AG04450 (cell line): ENCODE measurements at regions not wholly inside any gene's neighbourhood (a gene's known extent, or its start where the extent isn't known, plus 50 kb on each side); places are given as distances from the start of the nearest gene placed in this dataset.

Experiments used
- CTCF ChIA-PET: fragments of 300-600, 350-600 bp; formaldehyde crosslinking; extraction: SDS; loops from one replicate; lab custom pipeline; 2022; ENCODE audit warnings: antibody characterized with exemption, inconsistent platforms; lab: Charles Lee
- POLR2A ChIA-PET: fragments of 350-600 bp; formaldehyde crosslinking; extraction: SDS; loops from one replicate; lab custom pipeline; 2021; ENCODE audit warnings: antibody characterized with exemption, inconsistent platforms; lab: Yijun Ruan, JAX
- DNase-seq: peaks from one replicate; pipeline ENCODE4 v3.0.0-alpha.2; 2011; ENCODE audit warnings: low read depth, low spot score
- H3K27ac ChIP-seq: one replicate; pipeline ENCODE4 v1.5.1; 2012; ENCODE audit warnings: low read depth, low read length, control low read depth
- H3K27me3 ChIP-seq: one replicate; pipeline ENCODE4 v1.6.0; 2012; ENCODE audit warnings: low read length; ENCODE audit not compliant: control insufficient read depth, insufficient read depth
- H3K4me3 ChIP-seq: 2 replicates; pipeline ENCODE4 v1.5.1; 2011; ENCODE audit warnings: mild to moderate bottlenecking, low read depth, low read length, control low read depth
- H3K9me3 ChIP-seq: 2 replicates; pipeline ENCODE4 v1.5.1; 2012; ENCODE audit warnings: low read length; ENCODE audit not compliant: control insufficient read depth, insufficient read depth
- CTCF ChIP-seq: IDR thresholded peaks from 2 replicates; pipeline ENCODE4 v1.5.1; 2011; ENCODE audit warnings: low read depth, low read length, control low read depth, inconsistent platforms

DNA sequence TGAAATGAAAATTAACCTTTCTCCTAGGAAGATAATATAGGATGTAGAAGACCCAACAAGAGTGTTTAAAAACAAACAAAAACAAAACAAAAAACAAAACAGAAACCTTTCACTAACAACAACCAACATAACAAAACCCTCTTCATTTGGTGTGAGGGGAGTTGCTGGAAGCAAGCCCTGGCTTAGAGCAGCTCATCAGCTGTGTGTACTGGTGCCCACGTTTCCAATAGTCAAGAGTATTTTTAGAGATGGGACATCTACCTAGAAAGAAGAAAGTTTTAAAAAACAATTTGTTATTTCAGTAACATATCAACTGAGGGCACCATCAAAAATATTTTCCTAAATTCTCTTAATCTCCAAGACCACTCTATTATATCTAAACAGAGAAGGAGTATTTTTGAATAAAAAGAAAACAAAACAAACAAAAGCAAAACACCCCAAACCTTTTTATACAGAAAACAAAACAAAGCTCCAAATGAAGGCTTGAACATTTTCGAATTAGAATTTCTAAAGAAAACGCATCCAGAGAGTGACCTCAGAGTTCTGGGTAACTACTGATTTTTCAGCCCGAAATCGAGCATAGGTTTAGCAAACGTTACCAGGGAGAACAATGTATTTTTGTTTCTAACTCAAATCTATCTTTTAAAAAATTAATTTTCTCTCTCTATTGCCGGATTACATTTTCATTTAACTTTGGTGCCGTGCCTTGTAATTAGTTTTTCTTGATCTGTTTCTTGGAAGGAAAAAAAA is 134.6 kb downstream of the INSIG2 start:
- TF ChIP-seq CTCF: no peak
- no peak overlapping the region for H3K4me3 ChIP-seq
- POLR2A ChIA-PET: no interaction called here
- H3K27me3 ChIP-seq: peaks cover 50% of the 10 kb centered on the region
- no peak for DNase-seq
- peaks cover 5% of the 10 kb centered on the region; the same call in 1 of the 2 replicates for H3K9me3 ChIP-seq
- CTCF ChIA-PET: interaction anchor here (0.5 to 4.3 kb wide), 16 partner anchors 11 to 650 kb away, joined by 3 to 61 read pairs (median 4); no protein-coding TSS in a partner anchor
- no peak overlapping the region for H3K27ac ChIP-seq

DNA sequence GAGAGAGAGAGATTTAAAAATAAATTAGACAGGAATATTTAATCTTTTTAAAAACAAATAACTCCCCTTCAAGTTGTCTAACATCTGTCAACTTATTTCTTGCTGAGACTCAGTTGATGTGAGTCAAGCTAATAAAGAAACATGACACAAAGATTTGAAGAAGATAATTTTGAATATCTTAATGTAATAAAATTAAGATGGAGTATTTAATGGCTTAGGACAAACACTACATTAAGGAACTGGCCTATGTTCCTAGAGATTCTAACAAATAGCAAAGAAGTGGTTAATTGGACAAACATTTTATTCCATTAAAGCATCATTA is 134.0 kb downstream of the INSIG2 start:
- no peak overlapping the region for H3K27ac ChIP-seq
- CTCF ChIA-PET: interaction anchor here (0.5 to 4.3 kb wide), 14 partner anchors 11 to 660 kb away, joined by 3 to 61 read pairs (median 4); no protein-coding TSS in a partner anchor
- POLR2A ChIA-PET: no interaction called here
- TF ChIP-seq CTCF: no peak
- H3K9me3 ChIP-seq: peaks cover 5% of the 10 kb centered on the region; the same call in 1 of the 2 replicates
- H3K27me3 ChIP-seq: peaks cover 45% of the 10 kb centered on the region
- H3K4me3 ChIP-seq: no peak overlapping the region
- no peak for DNase-seq

DNA sequence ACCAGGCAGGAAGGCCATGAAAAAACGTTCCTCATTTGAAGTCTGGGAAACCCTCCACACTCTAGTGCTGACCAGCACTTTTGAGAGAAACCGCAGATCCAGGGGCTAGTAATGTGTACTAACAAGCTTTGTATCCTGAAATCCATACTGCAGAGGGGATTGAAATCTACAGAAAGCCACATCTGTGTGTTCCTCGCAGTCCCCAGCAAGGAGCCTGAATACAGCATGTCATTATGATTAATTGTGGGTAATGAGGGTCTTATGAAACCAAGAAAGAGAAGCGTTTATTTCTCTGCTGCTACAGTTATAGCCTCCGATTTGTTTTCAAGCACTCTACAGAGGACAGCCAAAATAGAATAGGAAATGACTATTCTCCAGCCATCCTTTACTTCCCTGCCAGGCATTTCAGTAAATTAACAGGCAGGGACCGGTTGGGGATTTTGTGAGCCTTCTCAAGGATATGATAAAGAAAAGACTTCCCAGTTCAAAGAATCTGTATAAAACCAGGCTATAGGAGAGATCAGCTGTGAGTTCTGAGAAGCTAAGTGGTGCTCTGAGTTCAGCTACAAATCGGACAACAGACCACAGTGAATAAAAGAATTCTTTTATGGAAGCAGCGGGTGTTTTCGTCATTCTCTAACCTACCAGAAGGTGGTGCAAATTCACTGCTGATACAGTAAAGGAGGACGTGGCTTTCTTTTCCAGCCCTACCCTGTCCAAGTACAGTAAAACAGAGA is 133.4 kb downstream of the INSIG2 start:
- ChIA-PET POLR2A (no interaction called here), CTCF (interaction anchor here (0.7 to 4.3 kb wide), 19 partner anchors 9 to 660 kb away, joined by 3 to 61 read pairs (median 3); no protein-coding TSS in a partner anchor)
- Histone ChIP-seq H3K4me3 (no peak overlapping the region), H3K27me3 (peaks cover 42% of the 10 kb centered on the region), H3K9me3 (peaks cover 5% of the 10 kb centered on the region; the same call in 1 of the 2 replicates), H3K27ac (no peak overlapping the region)
- peak; percentile 36 for DNase-seq
- TF ChIP-seq CTCF: peak; percentile 75

- Histone ChIP-seq H3K27ac (no peak overlapping the region), H3K9me3 (peaks cover 2% of the 10 kb centered on the region; the same call in 1 of the 2 replicates), H3K27me3 (peaks cover 24% of the 10 kb centered on the region), H3K4me3 (no peak overlapping the region)
- DNase-seq: no peak
- POLR2A ChIA-PET: no interaction called here
- no peak for TF ChIP-seq CTCF
- CTCF ChIA-PET: interaction anchor here (1.4 kb wide), 1 partner anchor 644 kb away, joined by 3 read pairs; no protein-coding TSS in a partner anchor
Measured at GRCh38 chr2:118219611-118220010, 131.3 kb downstream of the INSIG2 start.
